Astrocyte (in vitro differentiated cells and primary cell): ENCODE measurements at regions not wholly inside any gene's neighbourhood (a gene's known extent, or its start where the extent isn't known, plus 50 kb on each side); places are given as distances from the start of the nearest gene placed in this dataset.

Experiments used
- DNase-seq: peaks from one replicate; pipeline ENCODE4 v3.0.0-alpha.2; 2010; ENCODE audit warnings: low read depth
- FAIRE-seq: peaks from 2 replicates; lab custom pipeline; 2011; peaks lifted over from hg19 to GRCh38; lab: Jason Lieb, UNC
- H2AFZ ChIP-seq: 2 replicates; pipeline ENCODE4 v1.6.0; 2012; ENCODE audit warnings: low read depth, low read length, inconsistent platforms
- H3K27ac ChIP-seq: 2 replicates; pipeline ENCODE4 v1.5.1; 2011; ENCODE audit warnings: low read depth, low read length, inconsistent platforms
- H3K27me3 ChIP-seq: 2 replicates; pipeline ENCODE4 v1.6.0; 2011; ENCODE audit warnings: low read length, inconsistent platforms; ENCODE audit not compliant: insufficient read depth
- H3K36me3 ChIP-seq: 2 replicates; pipeline ENCODE4 v1.5.1; 2011; ENCODE audit warnings: low read length, inconsistent platforms; ENCODE audit not compliant: insufficient read depth
- H3K4me1 ChIP-seq: 2 replicates; pipeline ENCODE4 v1.5.1; 2011; ENCODE audit warnings: low read length, inconsistent platforms; ENCODE audit not compliant: insufficient read depth
- H3K4me2 ChIP-seq: 2 replicates; pipeline ENCODE4 v1.6.0; 2012; ENCODE audit warnings: low read length, inconsistent platforms
- H3K4me3 ChIP-seq: 2 replicates; pipeline ENCODE4 v1.5.1; 2011; ENCODE audit warnings: low read depth, mild to moderate bottlenecking, low read length, inconsistent platforms; ENCODE audit not compliant: insufficient read depth
- H3K79me2 ChIP-seq: 2 replicates; pipeline ENCODE4 v1.6.0; 2012; ENCODE audit warnings: mild to moderate bottlenecking, low read length, inconsistent platforms; ENCODE audit not compliant: insufficient read depth
- H3K9ac ChIP-seq: 2 replicates; pipeline ENCODE4 v1.6.0; 2012; ENCODE audit warnings: mild to moderate bottlenecking, low read length, inconsistent platforms
- H3K9me3 ChIP-seq: 2 replicates; pipeline ENCODE4 v1.5.1; 2012; ENCODE audit warnings: low read depth, mild to moderate bottlenecking, low read length, inconsistent platforms; ENCODE audit not compliant: insufficient read depth
- H4K20me1 ChIP-seq: 2 replicates; pipeline ENCODE4 v1.6.0; 2012; ENCODE audit warnings: low read length, inconsistent platforms; ENCODE audit not compliant: insufficient read depth
- H3K27ac Mint-ChIP-seq: one replicate; pipeline ENCODE4 v1.8.0; 2021; ENCODE audit warnings: mild to moderate bottlenecking, mixed read lengths; ENCODE audit not compliant: unreplicated experiment
- H3K27me3 Mint-ChIP-seq: one replicate; pipeline ENCODE4 v1.8.0; 2021; ENCODE audit warnings: low read depth, mixed read lengths; ENCODE audit not compliant: unreplicated experiment
- H3K36me3 Mint-ChIP-seq: one replicate; pipeline ENCODE4 v1.8.0; 2021; ENCODE audit warnings: low read depth, mixed read lengths; ENCODE audit not compliant: unreplicated experiment
- H3K4me1 Mint-ChIP-seq: one replicate; pipeline ENCODE4 v1.8.0; 2021; ENCODE audit warnings: low read depth, mixed read lengths; ENCODE audit not compliant: unreplicated experiment
- H3K4me3 Mint-ChIP-seq: one replicate; pipeline ENCODE4 v1.8.0; 2021; ENCODE audit warnings: mild to moderate bottlenecking, moderate library complexity, mixed read lengths; ENCODE audit not compliant: unreplicated experiment
- H3K9me3 Mint-ChIP-seq: one replicate; pipeline ENCODE4 v1.8.0; 2021; ENCODE audit warnings: mild to moderate bottlenecking, mixed read lengths; ENCODE audit not compliant: unreplicated experiment
- EZH2 ChIP-seq: IDR thresholded peaks from 2 replicates; pipeline ENCODE4 v1.6.1; 2012; ENCODE audit warnings: mild to moderate bottlenecking, low read length, inconsistent platforms; ENCODE audit not compliant: insufficient read depth
- TF ChIP-seq, protein P1 (sequence below): IDR thresholded peaks from 2 replicates; pipeline ENCODE4 v1.5.1; 2011; ENCODE audit warnings: low read depth, mild to moderate bottlenecking, inconsistent platforms, low read length, moderate library complexity; ENCODE audit not compliant: insufficient read depth

DNA sequence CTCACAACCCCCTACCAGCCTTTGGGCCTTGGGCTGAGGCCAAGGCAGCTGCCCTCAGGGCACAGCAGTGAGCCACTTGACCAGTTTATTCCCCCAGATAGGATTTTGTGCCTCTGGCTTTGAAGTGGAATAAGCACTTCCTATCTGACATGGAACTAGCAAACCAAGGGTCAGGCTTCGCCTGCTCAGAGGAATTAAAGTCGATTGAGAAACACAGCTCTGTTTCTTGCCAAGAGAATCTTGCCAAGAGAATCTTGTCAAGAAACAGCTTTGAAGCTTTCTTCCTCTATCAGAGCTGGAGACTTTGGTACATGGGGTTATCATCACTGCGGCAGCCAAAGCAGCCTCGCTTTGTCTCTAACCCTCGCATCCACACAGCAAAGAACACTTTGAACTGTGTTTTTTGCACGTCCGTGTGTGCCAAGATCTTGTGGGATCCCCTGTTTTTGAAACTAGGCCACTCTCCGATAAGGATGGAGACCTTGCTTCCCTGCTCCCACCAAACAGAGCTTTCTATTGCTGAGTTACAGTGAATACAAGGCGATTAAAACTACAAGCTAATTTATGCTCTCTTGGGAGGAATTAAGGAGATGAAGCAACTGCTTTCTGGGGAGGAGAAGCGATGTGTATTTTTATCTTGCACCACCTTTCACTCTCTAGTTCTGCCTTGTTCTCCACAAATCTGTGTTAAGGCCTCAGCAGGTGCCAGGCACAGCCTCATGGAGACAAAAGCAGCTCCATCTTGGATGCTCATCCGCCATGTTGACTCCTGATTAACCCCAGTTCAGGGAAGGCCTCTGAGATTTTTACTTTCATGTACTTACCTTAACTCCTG lies 67.3 kb downstream of the RHOU start:
- no peak overlapping the region for H3K4me3 ChIP-seq
- H3K4me1 Mint-ChIP-seq: peaks cover 3% of the 10 kb centered on the region
- H3K27me3 Mint-ChIP-seq: peaks cover 19% of the 10 kb centered on the region
- no peaks in the 10 kb centered on the region for H4K20me1 ChIP-seq
- H3K27ac Mint-ChIP-seq: no peak overlapping the region
- FAIRE-seq: no peak
- no peak overlapping the region for H3K4me3 Mint-ChIP-seq
- TF ChIP-seq, protein P1, sequence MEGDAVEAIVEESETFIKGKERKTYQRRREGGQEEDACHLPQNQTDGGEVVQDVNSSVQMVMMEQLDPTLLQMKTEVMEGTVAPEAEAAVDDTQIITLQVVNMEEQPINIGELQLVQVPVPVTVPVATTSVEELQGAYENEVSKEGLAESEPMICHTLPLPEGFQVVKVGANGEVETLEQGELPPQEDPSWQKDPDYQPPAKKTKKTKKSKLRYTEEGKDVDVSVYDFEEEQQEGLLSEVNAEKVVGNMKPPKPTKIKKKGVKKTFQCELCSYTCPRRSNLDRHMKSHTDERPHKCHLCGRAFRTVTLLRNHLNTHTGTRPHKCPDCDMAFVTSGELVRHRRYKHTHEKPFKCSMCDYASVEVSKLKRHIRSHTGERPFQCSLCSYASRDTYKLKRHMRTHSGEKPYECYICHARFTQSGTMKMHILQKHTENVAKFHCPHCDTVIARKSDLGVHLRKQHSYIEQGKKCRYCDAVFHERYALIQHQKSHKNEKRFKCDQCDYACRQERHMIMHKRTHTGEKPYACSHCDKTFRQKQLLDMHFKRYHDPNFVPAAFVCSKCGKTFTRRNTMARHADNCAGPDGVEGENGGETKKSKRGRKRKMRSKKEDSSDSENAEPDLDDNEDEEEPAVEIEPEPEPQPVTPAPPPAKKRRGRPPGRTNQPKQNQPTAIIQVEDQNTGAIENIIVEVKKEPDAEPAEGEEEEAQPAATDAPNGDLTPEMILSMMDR: no peak
- no peak for TF ChIP-seq EZH2
- H3K9me3 Mint-ChIP-seq: no peaks in the 10 kb centered on the region
- DNase-seq: no peak
- H3K36me3 Mint-ChIP-seq: no peaks in the 10 kb centered on the region
- no peak overlapping the region for H2AFZ ChIP-seq
- H3K4me1 ChIP-seq: no peaks in the 10 kb centered on the region
- H3K4me2 ChIP-seq: no peak overlapping the region
- peaks cover 4% of the 10 kb centered on the region for H3K27me3 ChIP-seq
- H3K9me3 ChIP-seq: no peaks in the 10 kb centered on the region
- H3K27ac ChIP-seq: no peak overlapping the region
- H3K36me3 ChIP-seq: no peaks in the 10 kb centered on the region
- H3K9ac ChIP-seq: no peak overlapping the region
- H3K79me2 ChIP-seq: no peaks in the 10 kb centered on the region

DNA sequence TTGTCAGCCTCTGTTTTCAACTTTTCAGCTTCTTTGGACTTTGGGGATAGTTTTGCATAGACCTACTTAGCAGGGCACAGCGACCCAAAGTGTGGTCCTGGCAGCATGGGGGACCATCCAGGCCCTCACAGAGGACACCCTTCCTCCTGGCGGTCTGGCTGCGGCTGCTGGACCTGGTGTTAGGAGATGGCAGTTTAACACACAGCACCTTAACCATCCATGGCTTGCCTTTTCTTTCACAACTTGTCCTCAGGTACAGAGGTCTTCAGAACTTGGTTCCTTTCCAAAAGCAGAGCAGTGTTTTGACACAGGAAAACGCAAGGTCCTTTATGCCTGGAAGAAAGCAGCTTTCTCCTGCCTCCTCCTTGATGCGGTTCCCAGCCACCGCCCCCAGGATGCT lies 68.1 kb downstream of the RHOU start:
- Histone ChIP-seq H3K9me3 (no peaks in the 10 kb centered on the region), H4K20me1 (no peaks in the 10 kb centered on the region), H3K36me3 (no peaks in the 10 kb centered on the region), H3K27ac (no peak overlapping the region), H3K79me2 (no peaks in the 10 kb centered on the region), H2AFZ (no peak overlapping the region), H3K4me1 (no peaks in the 10 kb centered on the region), H3K27me3 (peaks cover 5% of the 10 kb centered on the region), H3K4me3 (no peak overlapping the region), H3K9ac (no peak overlapping the region), H3K4me2 (no peak overlapping the region)
- H3K4me1 Mint-ChIP-seq: peaks cover 1% of the 10 kb centered on the region
- H3K4me3 Mint-ChIP-seq: no peak overlapping the region
- no peaks in the 10 kb centered on the region for H3K36me3 Mint-ChIP-seq
- H3K27ac Mint-ChIP-seq: no peak overlapping the region
- peaks cover 16% of the 10 kb centered on the region for H3K27me3 Mint-ChIP-seq
- H3K9me3 Mint-ChIP-seq: no peaks in the 10 kb centered on the region
- FAIRE-seq (no peak), DNase-seq (no peak)
- TF ChIP-seq, protein P1: no peak
- TF ChIP-seq EZH2: no peak

DNA sequence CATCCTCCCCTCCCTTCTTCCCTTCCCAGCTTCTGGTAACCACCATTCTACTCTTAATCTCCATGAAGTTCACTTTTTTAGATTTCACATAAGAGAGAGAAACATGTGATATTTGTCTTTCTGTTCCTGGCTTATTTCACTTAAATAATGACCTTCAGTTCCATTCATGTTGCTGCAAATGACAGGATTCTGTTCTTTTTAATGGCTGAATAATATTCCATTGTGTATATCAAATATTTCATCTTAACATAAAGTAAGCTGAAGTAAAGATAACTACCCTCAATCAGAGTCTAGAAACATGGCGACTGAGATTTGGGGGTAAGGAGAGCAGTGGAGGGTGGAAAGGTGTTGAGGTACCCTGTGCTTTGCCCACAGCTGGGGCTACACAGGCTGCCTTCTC lies 68.9 kb downstream of the RHOU start:
- Histone ChIP-seq H3K27ac (no peak overlapping the region), H2AFZ (no peak overlapping the region), H3K4me1 (no peaks in the 10 kb centered on the region), H3K4me2 (no peak overlapping the region), H3K9ac (no peak overlapping the region), H3K36me3 (no peaks in the 10 kb centered on the region), H3K4me3 (no peak overlapping the region), H4K20me1 (no peaks in the 10 kb centered on the region), H3K27me3 (peaks cover 5% of the 10 kb centered on the region), H3K79me2 (no peaks in the 10 kb centered on the region), H3K9me3 (no peaks in the 10 kb centered on the region)
- FAIRE-seq: no peak
- no peaks in the 10 kb centered on the region for H3K4me1 Mint-ChIP-seq
- H3K9me3 Mint-ChIP-seq: no peaks in the 10 kb centered on the region
- DNase-seq: no peak
- H3K4me3 Mint-ChIP-seq: no peak overlapping the region
- H3K27me3 Mint-ChIP-seq: peaks cover 21% of the 10 kb centered on the region
- TF ChIP-seq EZH2: no peak
- TF ChIP-seq, protein P1: no peak
- H3K27ac Mint-ChIP-seq: no peak overlapping the region
- H3K36me3 Mint-ChIP-seq: no peaks in the 10 kb centered on the region
